22Rv1 (cell line): ENCODE measurements at regions not wholly inside any gene's neighbourhood (a gene's known extent, or its start where the extent isn't known, plus 50 kb on each side); places are given as distances from the start of the nearest gene placed in this dataset.

Experiments used
- CTCF ChIP-seq: fragments of 450-650 bp; IDR thresholded peaks from 2 replicates; pipeline ENCODE4 v1.5.1; 2017; ENCODE audit warnings: mild to moderate bottlenecking
- ZFX ChIP-seq: fragments of 450-650 bp; IDR thresholded peaks from 2 replicates; pipeline ENCODE4 v1.6.1; 2017; ENCODE audit warnings: antibody characterized with exemption, borderline replicate concordance

DNA sequence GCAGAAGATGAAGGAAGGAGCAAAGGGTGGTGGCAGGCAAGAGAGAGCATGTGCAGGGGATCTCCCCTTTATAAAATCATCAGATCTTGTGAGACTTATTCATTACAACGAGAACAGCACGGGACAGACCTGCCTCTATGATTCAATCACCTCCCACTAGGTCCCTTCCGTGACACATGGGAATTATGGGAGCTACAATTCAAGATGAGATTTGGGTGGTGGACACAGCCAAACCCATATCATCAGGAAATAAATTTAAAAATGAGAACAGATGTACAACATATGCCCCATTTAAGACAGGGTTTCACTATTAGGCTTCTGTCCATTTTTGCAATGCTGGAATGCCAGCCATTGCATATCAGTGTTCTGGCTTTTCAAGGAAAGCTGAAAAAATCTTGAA lies 346.7 kb upstream of the SLIT2 start:
- TF ChIP-seq CTCF = no peak
- TF ChIP-seq ZFX = no peak
